IPS DF 6.9 (cell line): ENCODE measurements at regions not wholly inside any gene's neighbourhood (a gene's known extent, or its start where the extent isn't known, plus 50 kb on each side); places are given as distances from the start of the nearest gene placed in this dataset.
"Not testable (repeated sequence)": the region's sequence is repeated elsewhere in the genome, so short reads cannot be mapped to it uniquely, and the experiment has no call there.

Source experiments
- DNase-seq: peaks from one replicate; pipeline ENCODE4 v3.0.0-alpha.2; 2013; ENCODE audit warnings: low read depth, low spot score
- H3K27ac ChIP-seq: one replicate; pipeline ENCODE4 v1.5.1; 2013; ENCODE audit warnings: low read length, control low read depth
- H3K27me3 ChIP-seq: 2 replicates; pipeline ENCODE4 v1.6.1; 2013; ENCODE audit warnings: mild to moderate bottlenecking, low read length; ENCODE audit not compliant: control insufficient read depth, insufficient read depth
- H3K36me3 ChIP-seq: 2 replicates; pipeline ENCODE4 v1.6.1; 2013; ENCODE audit warnings: low read length; ENCODE audit not compliant: control insufficient read depth, insufficient read depth
- H3K4me1 ChIP-seq: 2 replicates; pipeline ENCODE4 v1.6.1; 2013; ENCODE audit warnings: low read length; ENCODE audit not compliant: control insufficient read depth, insufficient read depth
- H3K4me3 ChIP-seq: 2 replicates; pipeline ENCODE4 v1.5.1; 2013; ENCODE audit warnings: mild to moderate bottlenecking, low read length
- H3K9me3 ChIP-seq: 2 replicates; pipeline ENCODE4 v1.6.1; 2013; ENCODE audit warnings: low read length, inconsistent platforms; ENCODE audit not compliant: control insufficient read depth, insufficient read depth
- WGBS: extraction: QIAGEN DNeasy Blood & Tissue Kit; methylation state at CpG from one replicate; pipeline ENCODE4 v1.1.7; 2013; ENCODE audit warnings: mixed read lengths, missing lambda C conversion rate; ENCODE audit not compliant: insufficient read length, insufficient coverage; 5-methylcytosine and 5-hydroxymethylcytosine counted together

- H3K27me3 ChIP-seq, H3K36me3 ChIP-seq, H3K9me3 ChIP-seq, DNase-seq, H3K4me1 ChIP-seq, H3K4me3 ChIP-seq, H3K27ac ChIP-seq: not testable (repeated sequence)
- no CpG with 5 or more reads among the region's 14 CpGs for WGBS
These were observed 208.8 kb downstream of the KDM5D start for GRCh38 chrY:19535697-19536096.

- no peak overlapping the region for H3K27ac ChIP-seq
- H3K27me3 ChIP-seq = no peaks in the 10 kb centered on the region
- no peaks in the 10 kb centered on the region for H3K4me1 ChIP-seq
- H3K36me3 ChIP-seq = no peaks in the 10 kb centered on the region
- no peaks in the 10 kb centered on the region for H3K9me3 ChIP-seq
- no peak for DNase-seq
- H3K4me3 ChIP-seq = no peak overlapping the region
These were observed 222.6 kb downstream of the KDM5D start for GRCh38 chrY:19521976-19522375.

- DNase-seq = no peak
- no peaks in the 10 kb centered on the region for H3K4me1 ChIP-seq
- no CpG with 5 or more reads among the region's 15 CpGs for WGBS
These were observed 241.5 kb downstream of the KDM5D start for GRCh38 chrY:19503092-19503449.

GRCh38 chrY:19502169-19503091 lies 242.1 kb downstream of the KDM5D start:
- no peak for DNase-seq
- Histone ChIP-seq H3K9me3 (no peaks in the 10 kb centered on the region), H3K27ac (no peak overlapping the region), H3K4me1 (no peaks in the 10 kb centered on the region), H3K4me3 (no peak overlapping the region), H3K27me3 (no peaks in the 10 kb centered on the region), H3K36me3 (no peaks in the 10 kb centered on the region)
- no CpG with 5 or more reads among the region's 40 CpGs for WGBS

More at GRCh38 chrY:19503092-19503449, 241.5 kb downstream of the KDM5D start:
- Histone ChIP-seq H3K27me3 (no peaks in the 10 kb centered on the region), H3K36me3 (no peaks in the 10 kb centered on the region), H3K9me3 (no peaks in the 10 kb centered on the region), H3K4me3 (no peak overlapping the region), H3K27ac (no peak overlapping the region)

GRCh38 chrY:19498556-19498955 lies 246.0 kb downstream of the KDM5D start:
- DNase-seq = no peak
- H3K4me1 ChIP-seq = no peaks in the 10 kb centered on the region
- no CpG with 5 or more reads among the region's 5 CpGs for WGBS
- H3K9me3 ChIP-seq = no peaks in the 10 kb centered on the region
- no peak overlapping the region for H3K4me3 ChIP-seq
- no peaks in the 10 kb centered on the region for H3K36me3 ChIP-seq
- H3K27me3 ChIP-seq = no peaks in the 10 kb centered on the region
- no peak overlapping the region for H3K27ac ChIP-seq

- DNase-seq = no peak
- WGBS = no CpG with 5 or more reads among the region's 3 CpGs
- Histone ChIP-seq H3K4me1 (no peaks in the 10 kb centered on the region), H3K27me3 (no peaks in the 10 kb centered on the region), H3K36me3 (no peaks in the 10 kb centered on the region), H3K9me3 (no peaks in the 10 kb centered on the region), H3K27ac (no peak overlapping the region), H3K4me3 (no peak overlapping the region)
These were observed 257.0 kb downstream of the KDM5D start for GRCh38 chrY:19487494-19487893.

- Histone ChIP-seq H3K4me1 (no peaks in the 10 kb centered on the region), H3K27ac (no peak overlapping the region)
- no peak for DNase-seq
These were observed 259.5 kb downstream of the KDM5D start for GRCh38 chrY:19484997-19485396.

GRCh38 chrY:19479141-19479540 lies 265.4 kb downstream of the KDM5D start:
- Histone ChIP-seq H3K27ac (no peak overlapping the region), H3K4me1 (no peaks in the 10 kb centered on the region), H3K27me3 (no peaks in the 10 kb centered on the region), H3K4me3 (no peak overlapping the region), H3K9me3 (no peaks in the 10 kb centered on the region), H3K36me3 (no peaks in the 10 kb centered on the region)
- DNase-seq = no peak

More at GRCh38 chrY:19484997-19485396, 259.5 kb downstream of the KDM5D start:
- Histone ChIP-seq H3K27me3 (no peaks in the 10 kb centered on the region), H3K9me3 (no peaks in the 10 kb centered on the region), H3K4me3 (no peak overlapping the region), H3K36me3 (no peaks in the 10 kb centered on the region)
- no CpG with 5 or more reads among the region's 2 CpGs for WGBS

GRCh38 chrY:19477959-19478358 lies 266.6 kb downstream of the KDM5D start:
- no CpG with 5 or more reads among the region's 1 CpG for WGBS
- Histone ChIP-seq H3K4me1 (no peaks in the 10 kb centered on the region), H3K9me3 (no peaks in the 10 kb centered on the region), H3K27ac (no peak overlapping the region), H3K27me3 (no peaks in the 10 kb centered on the region), H3K36me3 (no peaks in the 10 kb centered on the region), H3K4me3 (no peak overlapping the region)
- DNase-seq = no peak

GRCh38 chrY:19465809-19466208 lies 278.7 kb downstream of the KDM5D start:
- Histone ChIP-seq H3K4me1 (no peaks in the 10 kb centered on the region), H3K36me3 (no peaks in the 10 kb centered on the region), H3K9me3 (no peaks in the 10 kb centered on the region), H3K4me3 (no peak overlapping the region), H3K27ac (no peak overlapping the region), H3K27me3 (no peaks in the 10 kb centered on the region)
- no peak for DNase-seq

- no peak for DNase-seq
- Histone ChIP-seq H3K4me3 (no peak overlapping the region), H3K27ac (no peak overlapping the region), H3K4me1 (no peaks in the 10 kb centered on the region), H3K27me3 (no peaks in the 10 kb centered on the region), H3K9me3 (no peaks in the 10 kb centered on the region), H3K36me3 (no peaks in the 10 kb centered on the region)
These were observed 287.6 kb downstream of the KDM5D start for GRCh38 chrY:19456855-19457448.
